GM12864 (cell line): ENCODE measurements at regions not wholly inside any gene's neighbourhood (a gene's known extent, or its start where the extent isn't known, plus 50 kb on each side); places are given as distances from the start of the nearest gene placed in this dataset.
"Not testable (repeated sequence)": the region's sequence is repeated elsewhere in the genome, so short reads cannot be mapped to it uniquely, and the experiment has no call there.

ENCODE experiments used
- DNase-seq: peaks from one replicate; pipeline ENCODE4 v3.0.0-alpha.2; 2011; ENCODE audit warnings: low read depth
- H3K4me3 ChIP-seq: 2 replicates; pipeline ENCODE4 v1.5.1; 2011; ENCODE audit warnings: mild to moderate bottlenecking, low read depth, low read length, control low read depth
- CTCF ChIP-seq: IDR thresholded peaks from 2 replicates; pipeline ENCODE4 v1.5.1; 2011; ENCODE audit warnings: low read depth, mild to moderate bottlenecking, moderate library complexity, low read length, control low read depth, inconsistent platforms; ENCODE audit errors: missing control alignments

GRCh38 chr5:6108981-6109825 is 269.1 kb downstream of the MED10 start:
- no peak for TF ChIP-seq CTCF
- H3K4me3 ChIP-seq = no peak overlapping the region
- DNase-seq = no peak

GRCh38 chr5:6108540-6108848 is 269.9 kb downstream of the MED10 start:
- peak; percentile 10 for DNase-seq
- TF ChIP-seq CTCF = no peak
- no peak overlapping the region for H3K4me3 ChIP-seq

GRCh38 chr5:6107675-6108539 is 270.4 kb downstream of the MED10 start:
- no peak for DNase-seq
- no peak overlapping the region for H3K4me3 ChIP-seq
- TF ChIP-seq CTCF = no peak

GRCh38 chr5:6106756-6107155 is 271.6 kb downstream of the MED10 start:
- no peak overlapping the region for H3K4me3 ChIP-seq
- TF ChIP-seq CTCF = no peak
- no peak for DNase-seq

- no peak for DNase-seq
- no peak for TF ChIP-seq CTCF
- no peak overlapping the region for H3K4me3 ChIP-seq
These were observed 273.0 kb downstream of the MED10 start for GRCh38 chr5:6105320-6105719.

GRCh38 chr5:6096101-6096500 is 282.2 kb downstream of the MED10 start:
- DNase-seq = no peak
- no peak for TF ChIP-seq CTCF
- no peak overlapping the region for H3K4me3 ChIP-seq

GRCh38 chr5:6094180-6094579 is 284.2 kb downstream of the MED10 start:
- H3K4me3 ChIP-seq, DNase-seq: not testable (repeated sequence)
